Neural progenitor cell (in vitro differentiated cells): ENCODE measurements at regions not wholly inside any gene's neighbourhood (a gene's known extent, or its start where the extent isn't known, plus 50 kb on each side); places are given as distances from the start of the nearest gene placed in this dataset.

Experiments
- EZH2 ChIP-seq: fragments of 200-600 bp; sonication (generic); IDR thresholded peaks from 2 replicates; pipeline ENCODE4 v1.6.1; 2017; ENCODE audit warnings: antibody characterized with exemption, mild to moderate bottlenecking, moderate library complexity
- EZH2phosphoT487 ChIP-seq: fragments of 200-600 bp; sonication (generic); IDR thresholded peaks from 2 replicates; pipeline ENCODE4 v1.6.1; 2017; ENCODE audit warnings: antibody characterized with exemption
- TF ChIP-seq, protein P1 (sequence below): fragments of 200-600 bp; sonication (generic); IDR thresholded peaks from 2 replicates; pipeline ENCODE4 v1.5.1; 2017; ENCODE audit warnings: antibody characterized with exemption, mild to moderate bottlenecking

DNA sequence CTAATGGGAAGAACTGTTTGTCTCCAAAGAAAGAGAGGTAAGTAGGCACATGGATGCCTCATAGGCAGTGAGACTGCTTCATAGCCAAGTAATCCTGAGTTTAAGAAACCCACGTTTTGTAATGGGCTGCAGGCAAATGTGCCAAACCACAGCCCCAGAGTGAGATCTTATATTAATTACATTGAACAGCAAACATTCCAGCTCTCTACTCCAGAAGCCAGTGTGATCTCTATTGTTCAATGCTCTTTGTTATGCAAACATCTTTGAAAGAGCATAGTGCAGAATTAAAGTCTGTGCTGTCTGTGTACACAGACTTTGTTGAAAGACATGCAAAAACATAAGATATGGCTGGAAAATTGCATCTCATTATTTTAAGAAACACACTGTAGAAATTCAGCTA, 720.8 kb upstream of the REG3G start:
- TF ChIP-seq, protein P1, sequence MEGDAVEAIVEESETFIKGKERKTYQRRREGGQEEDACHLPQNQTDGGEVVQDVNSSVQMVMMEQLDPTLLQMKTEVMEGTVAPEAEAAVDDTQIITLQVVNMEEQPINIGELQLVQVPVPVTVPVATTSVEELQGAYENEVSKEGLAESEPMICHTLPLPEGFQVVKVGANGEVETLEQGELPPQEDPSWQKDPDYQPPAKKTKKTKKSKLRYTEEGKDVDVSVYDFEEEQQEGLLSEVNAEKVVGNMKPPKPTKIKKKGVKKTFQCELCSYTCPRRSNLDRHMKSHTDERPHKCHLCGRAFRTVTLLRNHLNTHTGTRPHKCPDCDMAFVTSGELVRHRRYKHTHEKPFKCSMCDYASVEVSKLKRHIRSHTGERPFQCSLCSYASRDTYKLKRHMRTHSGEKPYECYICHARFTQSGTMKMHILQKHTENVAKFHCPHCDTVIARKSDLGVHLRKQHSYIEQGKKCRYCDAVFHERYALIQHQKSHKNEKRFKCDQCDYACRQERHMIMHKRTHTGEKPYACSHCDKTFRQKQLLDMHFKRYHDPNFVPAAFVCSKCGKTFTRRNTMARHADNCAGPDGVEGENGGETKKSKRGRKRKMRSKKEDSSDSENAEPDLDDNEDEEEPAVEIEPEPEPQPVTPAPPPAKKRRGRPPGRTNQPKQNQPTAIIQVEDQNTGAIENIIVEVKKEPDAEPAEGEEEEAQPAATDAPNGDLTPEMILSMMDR: no peak
- TF ChIP-seq EZH2phosphoT487 (peak; percentile 22), EZH2 (no peak)
